H1 (cell line): ENCODE measurements at regions not wholly inside any gene's neighbourhood (a gene's known extent, or its start where the extent isn't known, plus 50 kb on each side); places are given as distances from the start of the nearest gene placed in this dataset.
A peak's percentile ranks its signal among the peaks of the same experiment; 100 is the strongest.

Experiments used
- CTCF ChIA-PET: fragments of 300-600 bp; sonication (Branson Sonifier 250); formaldehyde crosslinking; loops from one replicate; lab custom pipeline; 2021; ENCODE audit not compliant: partially characterized antibody; lab: Charles Lee
- POLR2A ChIA-PET: fragments of 300-600 bp; sonication (Branson Sonifier 250); formaldehyde crosslinking; loops from one replicate; lab custom pipeline; 2021; ENCODE audit warnings: inconsistent platforms; ENCODE audit not compliant: partially characterized antibody; lab: Charles Lee
- DNase-seq, 2 experiments: peaks; one replicate each; pipeline versions ENCODE4 v3.0.0 to v3.0.0-alpha.2; 2010 to 2022; ENCODE audit warnings: low spot score in 2 of 2, low read depth in 1 of 2, mixed read lengths in 1 of 2
- FAIRE-seq: peaks from 2 replicates; lab custom pipeline; 2011; peaks lifted over from hg19 to GRCh38; lab: Jason Lieb, UNC
- H2AFZ ChIP-seq: 2 replicates; pipeline ENCODE4 v1.8.1; 2012; ENCODE audit warnings: low read length, inconsistent platforms
- H2AK5ac ChIP-seq: 2 replicates; pipeline ENCODE4 v1.6.1; 2013; ENCODE audit warnings: low read depth, low read length
- H2BK120ac ChIP-seq: replicated peaks from 2 replicates; pipeline ENCODE3; 2013; ENCODE audit warnings: low read depth, low read length, inconsistent platforms
- H2BK12ac ChIP-seq: 2 replicates; pipeline ENCODE4 v1.6.1; 2013; ENCODE audit warnings: low read depth, low read length
- H2BK15ac ChIP-seq: 2 replicates; pipeline ENCODE4 v1.6.1; 2013; ENCODE audit warnings: low read length
- H2BK20ac ChIP-seq: 2 replicates; pipeline ENCODE4 v1.6.1; 2013; ENCODE audit warnings: low read length
- H2BK5ac ChIP-seq: 2 replicates; pipeline ENCODE4 v1.6.1; 2013; ENCODE audit warnings: low read depth, low read length
- H3K14ac ChIP-seq: 2 replicates; pipeline ENCODE4 v1.6.1; 2013; ENCODE audit warnings: inconsistent platforms; ENCODE audit not compliant: insufficient read length
- H3K18ac ChIP-seq: 2 replicates; pipeline ENCODE4 v1.6.1; 2013; ENCODE audit warnings: low read length; ENCODE audit errors: extremely low read depth
- H3K23ac ChIP-seq: 2 replicates; pipeline ENCODE4 v1.6.1; 2013; ENCODE audit warnings: inconsistent platforms; ENCODE audit not compliant: insufficient read length
- H3K23me2 ChIP-seq: 2 replicates; pipeline ENCODE4 v1.6.1; 2013; ENCODE audit warnings: low read depth, low read length
- H3K27ac ChIP-seq: 2 replicates; pipeline ENCODE4 v1.6.1; 2011; ENCODE audit warnings: low read depth, low read length, inconsistent platforms
- H3K27me3 ChIP-seq, 4 experiments: replicated peaks in 1 of 4; 1 replicate in 1 of 4; 2 replicates in 3 of 4; pipeline versions ENCODE4 v1.6.1 to v1.8.1; 2011 to 2013; ENCODE audit warnings: low read length in 3 of 4, mild to moderate bottlenecking in 3 of 4, inconsistent platforms in 2 of 4, mixed read lengths in 2 of 4, moderate library complexity in 1 of 4; ENCODE audit not compliant: control insufficient read depth in 3 of 4, insufficient read depth in 3 of 4; ENCODE audit errors: extremely low read depth in 1 of 4
- H3K36me3 ChIP-seq, 4 experiments: 2 replicates each; pipeline versions ENCODE4 v1.6.1 to v1.8.1; 2011 to 2013; ENCODE audit warnings: mild to moderate bottlenecking in 4 of 4, low read length in 3 of 4, moderate library complexity in 2 of 4, control low read depth in 1 of 4, inconsistent platforms in 1 of 4; ENCODE audit not compliant: insufficient read depth in 4 of 4, control insufficient read depth in 2 of 4
- H3K4ac ChIP-seq: replicated peaks from 2 replicates; pipeline ENCODE3; 2013; ENCODE audit warnings: low read length, low read depth, mixed read lengths, inconsistent platforms; ENCODE audit not compliant: insufficient read length
- H3K4me1 ChIP-seq, 4 experiments: replicated peaks in 1 of 4; 1 replicate in 1 of 4; 2 replicates in 3 of 4; pipeline versions ENCODE4 v1.6.1 to v1.8.1; 2011 to 2013; ENCODE audit warnings: low read length in 3 of 4, inconsistent platforms in 2 of 4, mixed read lengths in 1 of 4; ENCODE audit not compliant: insufficient read depth in 4 of 4, control insufficient read depth in 3 of 4
- H3K4me2 ChIP-seq, 2 experiments: 2 replicates each; pipeline versions ENCODE4 v1.6.1 to v1.8.1; 2011 to 2013; ENCODE audit warnings: low read depth in 2 of 2, low read length in 2 of 2, control low read depth in 1 of 2, inconsistent platforms in 1 of 2, mild to moderate bottlenecking in 1 of 2; ENCODE audit not compliant: insufficient read depth in 1 of 2
- H3K4me3 ChIP-seq, 4 experiments: fragments of 200-600, 300-600 bp in 1 of 4; sonication (generic), shearing (Covaris generic), sonication (Bioruptor Twin) in 1 of 4; 2 replicates each; pipeline versions ENCODE4 v1.5.1 to v1.8.1; 2011 to 2016; ENCODE audit warnings: low read length in 4 of 4, low read depth in 3 of 4, control low read depth in 2 of 4, inconsistent platforms in 2 of 4, mild to moderate bottlenecking in 2 of 4, mixed read lengths in 1 of 4, moderate library complexity in 1 of 4; ENCODE audit not compliant: insufficient read depth in 2 of 4; ENCODE audit errors: extremely low read depth in 1 of 4
- H3K56ac ChIP-seq: replicated peaks from 2 replicates; pipeline ENCODE3; 2013; ENCODE audit warnings: low read depth, mild to moderate bottlenecking, mixed read lengths, low read length, inconsistent platforms; ENCODE audit not compliant: insufficient read length
- H3K79me1 ChIP-seq: 2 replicates; pipeline ENCODE4 v1.6.1; 2013; ENCODE audit warnings: low read depth, low read length, control low read depth
- H3K79me2 ChIP-seq, 2 experiments: 2 replicates each; pipeline versions ENCODE4 v1.6.1 to v1.8.1; 2012 to 2013; ENCODE audit warnings: low read length in 2 of 2, mild to moderate bottlenecking in 2 of 2, inconsistent platforms in 1 of 2; ENCODE audit not compliant: insufficient read depth in 2 of 2, control insufficient read depth in 1 of 2
- H3K9ac ChIP-seq, 4 experiments: replicated peaks in 1 of 4; 1 replicate in 1 of 4; 2 replicates in 3 of 4; pipeline versions ENCODE4 v1.6.1 to v1.8.1; 2011 to 2013; ENCODE audit warnings: low read depth in 3 of 4, low read length in 3 of 4, control low read depth in 2 of 4, mild to moderate bottlenecking in 2 of 4, moderate library complexity in 2 of 4, inconsistent platforms in 1 of 4; ENCODE audit errors: extremely low read depth in 1 of 4
- H3K9me3 ChIP-seq, 2 experiments: 2 replicates each; pipeline versions ENCODE4 v1.6.1 to v1.8.1; 2012 to 2013; ENCODE audit warnings: mild to moderate bottlenecking in 2 of 2, moderate library complexity in 2 of 2, control low read depth in 1 of 2, inconsistent platforms in 1 of 2, low read depth in 1 of 2, low read length in 1 of 2, mixed read lengths in 1 of 2; ENCODE audit not compliant: insufficient read depth in 2 of 2
- H4K20me1 ChIP-seq, 2 experiments: replicated peaks in 1 of 2; 2 replicates each; pipeline versions ENCODE3 to v1.8.1; 2011 to 2013; ENCODE audit warnings: inconsistent platforms in 2 of 2, low read length in 2 of 2, mild to moderate bottlenecking in 1 of 2; ENCODE audit not compliant: insufficient read depth in 2 of 2, control insufficient read depth in 1 of 2
- H4K5ac ChIP-seq: 2 replicates; pipeline ENCODE4 v1.6.1; 2013; ENCODE audit warnings: low read length, low read depth, mixed read lengths, inconsistent platforms; ENCODE audit not compliant: insufficient read length
- H4K8ac ChIP-seq: 2 replicates; pipeline ENCODE4 v1.8.0; 2013; ENCODE audit warnings: mild to moderate bottlenecking, moderate library complexity, low read length, inconsistent platforms; ENCODE audit not compliant: insufficient read depth; ENCODE audit errors: extremely low read depth
- H4K91ac ChIP-seq: replicated peaks from 2 replicates; pipeline ENCODE3; 2013; ENCODE audit warnings: low read length, mixed read lengths, inconsistent platforms; ENCODE audit not compliant: insufficient read length
- CBX8 ChIP-seq: fragments of 300-800, 300-1000 bp; sonication (generic); IDR thresholded peaks from 2 replicates; pipeline ENCODE4 v1.7.1; 2016; ENCODE audit warnings: low read depth, low read length, borderline replicate concordance
- CHD1 ChIP-seq: IDR thresholded peaks from 2 replicates; pipeline ENCODE4 v1.6.1; 2012; ENCODE audit warnings: low read depth, low read length, improper control_type of control experiment
- EGR1 ChIP-seq: IDR thresholded peaks from 2 replicates; pipeline ENCODE4 v1.6.1; 2011; ENCODE audit warnings: low read depth, low read length, borderline replicate concordance
- EP300 ChIP-seq, 2 experiments: IDR thresholded peaks; 1 replicate in 1 of 2; 2 replicates in 1 of 2; pipeline ENCODE4 v1.6.1; 2011 to 2012; ENCODE audit warnings: low read depth in 2 of 2, low read length in 2 of 2, mild to moderate bottlenecking in 2 of 2, borderline replicate concordance in 1 of 2, inconsistent platforms in 1 of 2, moderate library complexity in 1 of 2
- FOSL1 ChIP-seq: IDR thresholded peaks from 2 replicates; pipeline ENCODE4 v1.6.1; 2011; ENCODE audit warnings: mild to moderate bottlenecking, low read depth, low read length, moderate library complexity; ENCODE audit not compliant: insufficient read depth
- HDAC2 ChIP-seq, 2 experiments: fragments of 300-600 bp in 1 of 2; sonication (generic) in 1 of 2; IDR thresholded peaks; 2 replicates each; pipeline ENCODE4 v1.6.1; 2011 to 2012; ENCODE audit warnings: low read depth in 2 of 2, low read length in 2 of 2, mild to moderate bottlenecking in 2 of 2, moderate library complexity in 2 of 2, borderline replicate concordance in 1 of 2, inconsistent platforms in 1 of 2
- KDM1A ChIP-seq: fragments of 200-600, 300-600 bp; sonication (generic); IDR thresholded peaks from 2 replicates; pipeline ENCODE4 v1.7.1; 2016; ENCODE audit warnings: mild to moderate bottlenecking, low read length, borderline replicate concordance
- KDM4A ChIP-seq: IDR thresholded peaks from one replicate; pipeline ENCODE4 v1.7.1; 2012; ENCODE audit warnings: low read depth, mild to moderate bottlenecking, moderate library complexity, low read length, inconsistent platforms; ENCODE audit not compliant: severe bottlenecking
- POU5F1 ChIP-seq: IDR thresholded peaks from 2 replicates; pipeline ENCODE4 v1.6.1; 2011; ENCODE audit warnings: low read depth, mild to moderate bottlenecking, low read length, moderate library complexity
- RAD21 ChIP-seq, 2 experiments: IDR thresholded peaks in 1 of 2; conservative IDR thresholded peaks in 1 of 2; 2 replicates each; pipeline ENCODE4 v1.6.1; 2011; ENCODE audit warnings: low read depth in 2 of 2, low read length in 2 of 2, improper control_type of control experiment in 1 of 2, inconsistent platforms in 1 of 2, mild to moderate bottlenecking in 1 of 2, moderate library complexity in 1 of 2
- RFX5 ChIP-seq: IDR thresholded peaks from 2 replicates; pipeline ENCODE4 v1.6.1; 2011; ENCODE audit warnings: low read depth, low read length, improper control_type of control experiment, borderline replicate concordance
- TAF1 ChIP-seq: IDR thresholded peaks from 2 replicates; pipeline ENCODE4 v1.6.1; 2011; ENCODE audit warnings: mild to moderate bottlenecking, low read depth, low read length
- WGBS, 2 experiments: shearing (Covaris generic) in 1 of 2; methylation state at CpG; one replicate each; pipeline versions ENCODE4 v1.1.6 to v1.1.7; 2013 to 2015; ENCODE audit warnings: low lambda C conversion rate in 2 of 2, mixed read lengths in 2 of 2, inconsistent platforms in 1 of 2, low coverage in 1 of 2, missing lambda C conversion rate in 1 of 2; ENCODE audit not compliant: insufficient replicate concordance in 2 of 2, insufficient coverage in 1 of 2, insufficient read length in 1 of 2; ENCODE audit errors: extremely low coverage in 1 of 2, missing lambda C conversion rate in 1 of 2; 5-methylcytosine and 5-hydroxymethylcytosine counted together
- TF ChIP-seq, protein P1 (sequence below): IDR thresholded peaks from 2 replicates; pipeline ENCODE4 v1.6.1; 2011; ENCODE audit warnings: low read depth, mild to moderate bottlenecking, low read length; ENCODE audit not compliant: insufficient read depth

DNA sequence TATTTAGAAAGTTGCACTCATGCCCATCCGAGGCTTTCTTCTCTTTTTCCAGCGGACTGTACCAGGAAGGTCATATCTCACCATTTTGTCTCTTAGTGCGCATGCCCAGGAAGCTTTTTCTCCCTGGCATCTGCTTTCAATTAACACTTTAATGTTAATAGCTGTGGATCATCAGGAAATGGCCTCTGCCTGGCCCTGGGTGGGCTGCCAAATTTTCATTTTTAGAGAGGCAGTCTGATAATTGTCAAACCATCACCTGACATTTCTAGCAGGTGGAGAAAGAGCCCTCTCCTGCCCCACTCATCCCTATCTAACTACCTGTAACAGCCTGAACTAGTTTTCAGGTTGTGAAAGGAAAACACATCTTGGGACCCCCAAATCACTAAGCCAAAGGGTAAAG is 257.4 kb upstream of the LRRC4C start:
- no peak overlapping the region for H3K4me2 ChIP-seq
- no peaks in the 10 kb centered on the region for H3K36me3 ChIP-seq
- no peak overlapping the region for H3K4ac ChIP-seq
- POLR2A ChIA-PET, result no interaction called here
- H3K23me2 ChIP-seq, result no peaks in the 10 kb centered on the region
- no peak overlapping the region for H3K9ac ChIP-seq
- 0 out of 2 replicates have a peak overlapping the region, but pooled peaks have one; percentile 36 for H2BK15ac ChIP-seq
- H3K27me3 ChIP-seq, result no peaks in the 10 kb centered on the region
- CTCF ChIA-PET, result interaction anchor here (0.9 kb wide), 2 partner anchors 14 to 265 kb away, joined by 3 to 4 read pairs; no protein-coding TSS in a partner anchor
- H2BK120ac ChIP-seq, result no peak overlapping the region
- DNase-seq, result no peak
- H3K14ac ChIP-seq, result peak overlapping the region; percentile 57
- H4K5ac ChIP-seq, result no peak overlapping the region
- H2BK12ac ChIP-seq, result 0 out of 2 replicates have a peak overlapping the region, but pooled peaks have one; percentile 42
- no peak overlapping the region for H4K8ac ChIP-seq
- no peak overlapping the region; the same call in 1 of the 2 replicates for H3K18ac ChIP-seq
- no peak overlapping the region for H3K23ac ChIP-seq
- H2BK20ac ChIP-seq, result no peak overlapping the region
- 95% methylated on average over 3 of the region's 3 CpGs; no CpG with 5 or more reads in 1 of the 2 experiments for WGBS, 2 experiments
- peak overlapping the region; percentile 23 for H4K91ac ChIP-seq
- H2AFZ ChIP-seq, result no peak overlapping the region
- H3K4me3 ChIP-seq, result no peak overlapping the region
- H3K27ac ChIP-seq, result no peak overlapping the region
- peaks cover 0 to 15% (median 9%) of the 10 kb centered on the region in 4 experiments; a peak in 6 of 7 replicates for H3K4me1 ChIP-seq
- no peaks in the 10 kb centered on the region for H3K9me3 ChIP-seq
- H4K20me1 ChIP-seq, result no peaks in the 10 kb centered on the region
- H3K56ac ChIP-seq, result no peak overlapping the region
- H3K79me1 ChIP-seq, result no peaks in the 10 kb centered on the region
- no peak overlapping the region for H2AK5ac ChIP-seq
- H2BK5ac ChIP-seq, result no peak overlapping the region
- FAIRE-seq, result no peak
- no peaks in the 10 kb centered on the region for H3K79me2 ChIP-seq
- no peak for TF ChIP-seq POU5F1
- no peak for TF ChIP-seq EGR1
- TF ChIP-seq CBX8, result no peak
- no peak for TF ChIP-seq RFX5
- no peak for TF ChIP-seq KDM4A
- TF ChIP-seq, protein P1, sequence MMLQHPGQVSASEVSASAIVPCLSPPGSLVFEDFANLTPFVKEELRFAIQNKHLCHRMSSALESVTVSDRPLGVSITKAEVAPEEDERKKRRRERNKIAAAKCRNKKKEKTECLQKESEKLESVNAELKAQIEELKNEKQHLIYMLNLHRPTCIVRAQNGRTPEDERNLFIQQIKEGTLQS, result no peak
- no peak for TF ChIP-seq RAD21 (IDR thresholded peaks at IDR 0.05 in 1 of 2, conservative IDR thresholded peaks at IDR 0.05 in 1 of 2; ENCODE audit: low read depth in 2 of 2, low read length in 2 of 2)
- TF ChIP-seq EP300 (IDR thresholded peaks at IDR 0.05; ENCODE audit: borderline replicate concordance in 1 of 2, low read depth in 2 of 2, low read length in 2 of 2), result no peak
- TF ChIP-seq FOSL1, result no peak
- TF ChIP-seq TAF1, result no peak
- TF ChIP-seq KDM1A, result no peak
- TF ChIP-seq CHD1, result no peak
- no peak for TF ChIP-seq HDAC2 (IDR thresholded peaks at IDR 0.05; ENCODE audit: borderline replicate concordance in 1 of 2, low read depth in 2 of 2, low read length in 2 of 2)
